ENCODE measurements at regions not wholly inside any gene's neighbourhood (a gene's known extent, or its start where the extent isn't known, plus 50 kb on each side); places are given as distances from the start of the nearest gene placed in this dataset.

DNA sequence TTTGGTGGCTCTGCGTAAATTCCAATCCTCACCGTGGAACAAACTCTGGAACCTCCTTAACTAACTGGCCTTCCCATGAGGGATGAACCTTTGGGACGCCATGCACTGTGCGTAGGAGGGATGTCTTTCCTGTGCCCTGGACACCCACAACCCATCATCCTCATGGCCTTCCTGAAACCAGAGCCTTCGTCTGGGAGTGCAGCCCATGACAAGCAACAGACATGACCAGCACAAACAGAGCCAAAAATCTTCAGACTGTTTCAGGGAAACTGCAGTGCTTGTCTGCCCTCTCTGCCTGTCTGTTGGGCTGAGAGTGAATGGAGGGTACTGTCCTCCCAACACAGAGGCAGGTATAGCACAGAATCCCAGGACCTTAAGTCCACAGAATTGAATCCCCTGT lies 61.1 kb upstream of the BOC start:
- H3K4me1 ChIP-seq (replicated peaks), result no peaks in the 10 kb centered on the region
- TF ChIP-seq, protein P1, sequence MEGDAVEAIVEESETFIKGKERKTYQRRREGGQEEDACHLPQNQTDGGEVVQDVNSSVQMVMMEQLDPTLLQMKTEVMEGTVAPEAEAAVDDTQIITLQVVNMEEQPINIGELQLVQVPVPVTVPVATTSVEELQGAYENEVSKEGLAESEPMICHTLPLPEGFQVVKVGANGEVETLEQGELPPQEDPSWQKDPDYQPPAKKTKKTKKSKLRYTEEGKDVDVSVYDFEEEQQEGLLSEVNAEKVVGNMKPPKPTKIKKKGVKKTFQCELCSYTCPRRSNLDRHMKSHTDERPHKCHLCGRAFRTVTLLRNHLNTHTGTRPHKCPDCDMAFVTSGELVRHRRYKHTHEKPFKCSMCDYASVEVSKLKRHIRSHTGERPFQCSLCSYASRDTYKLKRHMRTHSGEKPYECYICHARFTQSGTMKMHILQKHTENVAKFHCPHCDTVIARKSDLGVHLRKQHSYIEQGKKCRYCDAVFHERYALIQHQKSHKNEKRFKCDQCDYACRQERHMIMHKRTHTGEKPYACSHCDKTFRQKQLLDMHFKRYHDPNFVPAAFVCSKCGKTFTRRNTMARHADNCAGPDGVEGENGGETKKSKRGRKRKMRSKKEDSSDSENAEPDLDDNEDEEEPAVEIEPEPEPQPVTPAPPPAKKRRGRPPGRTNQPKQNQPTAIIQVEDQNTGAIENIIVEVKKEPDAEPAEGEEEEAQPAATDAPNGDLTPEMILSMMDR (IDR thresholded peaks at IDR 0.05), result no peak
- no peak for TF ChIP-seq POLR2A (IDR thresholded peaks at IDR 0.05)
- TF ChIP-seq POLR2AphosphoS5 (IDR thresholded peaks at IDR 0.05), result no peak
- intact Hi-C loops (cut with DNase I), result loop anchor here (5.0 kb wide), 1 partner anchor 132 kb away; no protein-coding TSS in a partner anchor

DNA sequence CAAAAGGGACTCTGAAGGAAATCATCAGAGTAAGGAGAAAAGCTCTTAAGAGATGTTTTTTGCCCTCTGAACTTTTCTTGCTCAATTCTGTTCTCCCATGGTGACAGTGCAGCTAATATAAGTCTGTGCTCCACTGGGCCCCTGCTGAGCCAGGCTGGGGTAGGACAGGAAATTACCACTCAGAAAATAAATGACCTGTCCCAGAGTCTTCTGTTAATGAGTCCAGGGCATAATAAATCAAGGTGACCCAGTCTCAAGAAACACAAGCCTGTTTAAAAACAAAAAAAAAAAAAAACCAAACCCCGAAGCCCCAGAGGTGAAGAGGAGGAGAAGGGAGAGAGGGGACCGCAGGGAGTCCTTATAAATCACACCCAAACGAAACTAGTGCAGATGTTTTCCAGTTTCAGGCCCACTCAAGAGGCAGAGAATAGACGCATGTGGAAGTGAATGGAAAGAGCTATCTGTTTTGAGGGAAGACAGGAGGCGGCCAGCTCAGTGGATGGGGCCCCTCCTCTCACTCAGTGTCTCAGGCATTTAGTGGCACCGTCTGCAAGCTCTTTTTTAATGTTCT lies 59.8 kb upstream of the BOC start:
- Histone ChIP-seq H3K4me1 (replicated peaks) (no peaks in the 10 kb centered on the region), H3K27me3 (replicated peaks; ENCODE audit: insufficient read depth) (no peaks in the 10 kb centered on the region), H3K4me3 (no peak overlapping the region), H3K36me3 (no peaks in the 10 kb centered on the region), H3K9me3 (no peaks in the 10 kb centered on the region), H3K27ac (peak overlapping the region; percentile 2 to 36)
- intact Hi-C loops (cut with DNase I), result loop anchor here (5.0 kb wide), 1 partner anchor 131 kb away; no protein-coding TSS in a partner anchor
- TF ChIP-seq, protein P1 (IDR thresholded peaks at IDR 0.05), result no peak
- TF ChIP-seq POLR2A (IDR thresholded peaks at IDR 0.05) (no peak), POLR2AphosphoS5 (IDR thresholded peaks at IDR 0.05) (peak; percentile 24)
- DNase-seq (ENCODE audit: low spot score), result no peak
- WGBS, result 42% methylated on average over 6 of the region's 6 CpGs

More for the DNA sequence above, 61.1 kb upstream of the BOC start:
- no peaks in the 10 kb centered on the region for H3K27me3 ChIP-seq (replicated peaks; ENCODE audit: insufficient read depth)
- no peak overlapping the region for H3K4me3 ChIP-seq
- no peak overlapping the region for H3K27ac ChIP-seq
- H3K9me3 ChIP-seq, result no peaks in the 10 kb centered on the region
- WGBS, result 78% methylated on average over 5 of the region's 5 CpGs
- no peak for DNase-seq (ENCODE audit: low spot score)
- no peaks in the 10 kb centered on the region for H3K36me3 ChIP-seq

DNA sequence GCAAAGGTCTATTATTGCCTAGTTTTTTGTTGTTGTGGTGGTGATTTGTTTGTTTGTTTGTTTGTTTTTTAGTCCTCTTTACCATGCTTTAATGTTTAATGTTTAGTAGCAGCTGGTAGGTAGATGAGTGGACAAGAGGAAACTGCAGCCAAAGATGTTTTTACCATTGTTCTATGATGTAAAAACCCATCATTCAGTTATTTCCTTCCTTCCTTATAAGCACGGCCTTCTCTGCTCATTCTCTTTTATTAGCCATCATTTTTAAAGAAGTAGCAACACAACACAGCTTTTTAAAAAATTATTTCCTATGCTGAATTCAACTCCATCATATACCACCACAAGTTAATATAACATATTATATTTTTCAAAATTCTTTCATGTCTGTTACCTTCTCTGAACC lies 58.5 kb upstream of the BOC start:
- Histone ChIP-seq H3K4me3 (no peak overlapping the region), H3K4me1 (replicated peaks) (no peaks in the 10 kb centered on the region), H3K27me3 (replicated peaks; ENCODE audit: insufficient read depth) (no peaks in the 10 kb centered on the region), H3K36me3 (no peaks in the 10 kb centered on the region), H3K27ac (peak overlapping the region in 1 of 2 donors; percentile 24), H3K9me3 (no peaks in the 10 kb centered on the region)
- 56% methylated on average over 1 of the region's 1 CpG for WGBS
- TF ChIP-seq, protein P1 (IDR thresholded peaks at IDR 0.05), result no peak
- TF ChIP-seq POLR2A (IDR thresholded peaks at IDR 0.05) (no peak), POLR2AphosphoS5 (IDR thresholded peaks at IDR 0.05) (no peak)
- no peak for DNase-seq (ENCODE audit: low spot score)
- intact Hi-C loops (cut with DNase I), result loop anchor here (5.0 kb wide), 1 partner anchor 129 kb away; no protein-coding TSS in a partner anchor

DNA sequence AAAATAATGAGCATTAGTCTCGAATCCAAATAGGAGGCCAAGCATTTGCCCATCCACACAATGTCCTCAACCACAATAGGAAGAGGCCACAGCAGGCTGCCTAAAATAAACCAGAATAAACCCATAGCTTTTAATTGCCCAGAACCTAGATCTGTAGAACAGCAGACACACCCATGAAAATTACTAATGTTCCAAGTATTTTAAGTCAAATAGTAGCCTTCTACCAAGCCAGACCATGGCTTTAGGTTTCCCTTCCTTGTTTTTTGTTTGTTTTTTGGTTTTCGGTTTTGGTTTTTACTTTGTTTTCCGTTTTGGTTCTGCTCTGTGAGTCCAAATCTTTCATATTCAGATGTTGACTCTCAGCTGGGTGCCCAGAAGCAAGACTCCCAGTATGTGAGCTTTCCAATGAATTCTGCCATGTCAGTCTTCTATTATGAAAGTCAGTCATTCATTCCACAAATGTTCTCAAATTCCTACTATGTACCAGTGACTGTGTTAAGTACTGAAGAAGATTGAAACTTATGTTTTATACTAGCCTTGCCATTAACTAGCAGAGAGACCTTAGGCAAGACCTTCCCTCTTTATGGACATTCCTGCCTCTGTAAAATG lies 57.8 kb upstream of the BOC start:
- TF ChIP-seq POLR2AphosphoS5 (IDR thresholded peaks at IDR 0.05), result no peak
- TF ChIP-seq, protein P1 (IDR thresholded peaks at IDR 0.05), result no peak
- TF ChIP-seq POLR2A (IDR thresholded peaks at IDR 0.05), result no peak
- Histone ChIP-seq H3K36me3 (no peaks in the 10 kb centered on the region), H3K27ac (peak overlapping the region in 1 of 2 donors; percentile 24), H3K27me3 (replicated peaks; ENCODE audit: insufficient read depth) (no peaks in the 10 kb centered on the region), H3K4me1 (replicated peaks) (no peaks in the 10 kb centered on the region), H3K4me3 (no peak overlapping the region), H3K9me3 (no peaks in the 10 kb centered on the region)
- WGBS, result 90% methylated on average over 3 of the region's 3 CpGs
- DNase-seq (ENCODE audit: low spot score), result no peak
- intact Hi-C loops (cut with DNase I), result loop anchor here (5.0 kb wide), 1 partner anchor 129 kb away; no protein-coding TSS in a partner anchor
